ENCODE measurements at regions not wholly inside any gene's neighbourhood (a gene's known extent, or its start where the extent isn't known, plus 50 kb on each side); places are given as distances from the start of the nearest gene placed in this dataset.
"Not testable (repeated sequence)": the region's sequence is repeated elsewhere in the genome, so short reads cannot be mapped to it uniquely, and the experiment has no call there.

- no peak for TF ChIP-seq CTCF (conservative IDR thresholded peaks at IDR 0.05; ENCODE audit: low read depth, low read length)
- no peak overlapping the region for H3K4me3 ChIP-seq (ENCODE audit: low read depth, low read length)
- no peak for DNase-seq (ENCODE audit: low read depth)
These were observed 59.3 kb downstream of the GPR88 start for GRCh38 chr1:100597061-100597741.

GRCh38 chr1:100597784-100598183, 59.8 kb downstream of the GPR88 start:
- no peak for TF ChIP-seq CTCF (conservative IDR thresholded peaks at IDR 0.05; ENCODE audit: low read depth, low read length)
- H3K4me3 ChIP-seq (ENCODE audit: low read depth, low read length): no peak overlapping the region
- DNase-seq (ENCODE audit: low read depth): no peak

- DNase-seq (ENCODE audit: low read depth); H3K4me3 ChIP-seq (ENCODE audit: low read depth, low read length): not testable (repeated sequence)
These were observed 62.4 kb downstream of the GPR88 start for GRCh38 chr1:100600377-100600776.

GRCh38 chr1:100602028-100602427, 64.1 kb downstream of the GPR88 start:
- not testable (repeated sequence) for H3K4me3 ChIP-seq (ENCODE audit: low read depth, low read length); DNase-seq (ENCODE audit: low read depth)

GRCh38 chr1:100604372-100604771, 66.4 kb downstream of the GPR88 start:
- no peak for TF ChIP-seq CTCF (conservative IDR thresholded peaks at IDR 0.05; ENCODE audit: low read depth, low read length)
- DNase-seq (ENCODE audit: low read depth): no peak
- no peak overlapping the region for H3K4me3 ChIP-seq (ENCODE audit: low read depth, low read length)

- no peak for DNase-seq (ENCODE audit: low read depth)
- H3K4me3 ChIP-seq (ENCODE audit: low read depth, low read length): no peak overlapping the region
- peak; percentile 99 for TF ChIP-seq CTCF (conservative IDR thresholded peaks at IDR 0.05; ENCODE audit: low read depth, low read length)
These were observed 68.5 kb downstream of the GPR88 start for GRCh38 chr1:100606438-100606837.

GRCh38 chr1:100607628-100608240, 69.8 kb downstream of the GPR88 start:
- H3K4me3 ChIP-seq (ENCODE audit: low read depth, low read length): no peak overlapping the region
- DNase-seq (ENCODE audit: low read depth): no peak
- no peak for TF ChIP-seq CTCF (conservative IDR thresholded peaks at IDR 0.05; ENCODE audit: low read depth, low read length)

GRCh38 chr1:100609849-100610248, 71.9 kb downstream of the GPR88 start:
- no peak overlapping the region for H3K4me3 ChIP-seq (ENCODE audit: low read depth, low read length)
- no peak for TF ChIP-seq CTCF (conservative IDR thresholded peaks at IDR 0.05; ENCODE audit: low read depth, low read length)
- no peak for DNase-seq (ENCODE audit: low read depth)

Measured in epithelial cell of proximal tubule (primary cell).